ENCODE measurements at regions not wholly inside any gene's neighbourhood (a gene's known extent, or its start where the extent isn't known, plus 50 kb on each side); places are given as distances from the start of the nearest gene placed in this dataset.
"Not testable (repeated sequence)": the region's sequence is repeated elsewhere in the genome, so short reads cannot be mapped to it uniquely, and the experiment has no call there.

DNA sequence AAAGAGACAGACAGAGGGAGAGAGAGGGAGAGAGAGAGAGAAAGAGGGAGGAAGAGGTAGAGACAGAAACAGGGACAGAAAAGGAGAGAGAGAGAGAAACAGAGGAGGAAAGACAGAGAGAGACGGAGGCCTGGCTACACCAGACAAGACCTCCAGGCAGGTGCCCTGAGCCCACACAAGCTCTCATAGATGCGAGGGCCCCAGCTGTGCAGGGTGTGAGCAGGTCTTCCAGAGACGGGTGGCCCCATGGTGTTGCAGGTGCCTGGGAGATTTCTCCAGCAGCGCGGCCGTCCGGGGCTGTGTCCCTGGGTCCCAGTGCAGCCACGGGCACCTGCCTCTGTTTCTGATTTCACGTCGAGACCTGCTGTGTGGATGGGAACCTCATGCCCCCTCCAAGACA is 253.0 kb downstream of the SHOX start:
- SMC1A ChIA-PET (ENCODE audit: uncharacterized antibody, unreplicated experiment), result no interaction called here
- intact Hi-C loops (cut with micrococcal nuclease; ENCODE audit: unreplicated experiment) (no loop called here), in situ Hi-C loops (cut with MboI) (no loop called here)
- WGBS (ENCODE audit: insufficient coverage, insufficient replicate concordance, low lambda C conversion rate, missing lambda C conversion rate), result 69% methylated on average over 10 of the region's 10 CpGs
- Histone ChIP-seq H3K4me2 (ENCODE audit: control insufficient read depth, insufficient read depth) (no peak overlapping the region), H3K79me2 (ENCODE audit: control insufficient read depth, insufficient read depth, low read length) (no peaks in the 10 kb centered on the region), H2AFZ (ENCODE audit: control insufficient read depth, low read depth, low read length) (no peak overlapping the region), H4K20me1 (ENCODE audit: control insufficient read depth, insufficient read depth) (no peaks in the 10 kb centered on the region), H3K9ac (ENCODE audit: control insufficient read depth, insufficient read depth, low read length) (no peak overlapping the region), H3K4me3 (no peak overlapping the region), H3K36me3 (ENCODE audit: control insufficient read depth in 2 of 2, insufficient read depth in 2 of 2, low read length in 1 of 2) (no peaks in the 10 kb centered on the region), H3K4me1 (ENCODE audit: control insufficient read depth, insufficient read depth, low read length) (no peaks in the 10 kb centered on the region), H3K27me3 (replicated peaks in 1 of 2; ENCODE audit: control insufficient read depth in 2 of 2, insufficient read depth in 2 of 2, low read length in 1 of 2) (no peaks in the 10 kb centered on the region), H3K9me3 (replicated peaks; ENCODE audit: control insufficient read depth, insufficient read depth, low read length) (no peaks in the 10 kb centered on the region; the same call in 2 of the 3 replicates), H3K27ac (ENCODE audit: control insufficient read depth, insufficient read depth) (no peak overlapping the region)
- CTCF ChIA-PET, result no interaction called here
- no peak for FAIRE-seq
- ATAC-seq, result no peak; the same call in 2 of the 3 replicates
- RAD21 ChIA-PET (ENCODE audit: unreplicated experiment), result no interaction called here
- DNase-seq (ENCODE audit: low read depth, low spot score), result no peak
- POLR2A ChIA-PET, result no interaction called here
- BruUV-seq (replicated peaks), result no TSS peak
- TF ChIP-seq PAX8 (IDR thresholded peaks at IDR 0.05) (no peak), CHD4 (IDR thresholded peaks at IDR 0.05) (no peak)
- TF ChIP-seq, protein P1, sequence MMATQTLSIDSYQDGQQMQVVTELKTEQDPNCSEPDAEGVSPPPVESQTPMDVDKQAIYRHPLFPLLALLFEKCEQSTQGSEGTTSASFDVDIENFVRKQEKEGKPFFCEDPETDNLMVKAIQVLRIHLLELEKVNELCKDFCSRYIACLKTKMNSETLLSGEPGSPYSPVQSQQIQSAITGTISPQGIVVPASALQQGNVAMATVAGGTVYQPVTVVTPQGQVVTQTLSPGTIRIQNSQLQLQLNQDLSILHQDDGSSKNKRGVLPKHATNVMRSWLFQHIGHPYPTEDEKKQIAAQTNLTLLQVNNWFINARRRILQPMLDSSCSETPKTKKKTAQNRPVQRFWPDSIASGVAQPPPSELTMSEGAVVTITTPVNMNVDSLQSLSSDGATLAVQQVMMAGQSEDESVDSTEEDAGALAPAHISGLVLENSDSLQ (IDR thresholded peaks at IDR 0.05), result no peak

DNA sequence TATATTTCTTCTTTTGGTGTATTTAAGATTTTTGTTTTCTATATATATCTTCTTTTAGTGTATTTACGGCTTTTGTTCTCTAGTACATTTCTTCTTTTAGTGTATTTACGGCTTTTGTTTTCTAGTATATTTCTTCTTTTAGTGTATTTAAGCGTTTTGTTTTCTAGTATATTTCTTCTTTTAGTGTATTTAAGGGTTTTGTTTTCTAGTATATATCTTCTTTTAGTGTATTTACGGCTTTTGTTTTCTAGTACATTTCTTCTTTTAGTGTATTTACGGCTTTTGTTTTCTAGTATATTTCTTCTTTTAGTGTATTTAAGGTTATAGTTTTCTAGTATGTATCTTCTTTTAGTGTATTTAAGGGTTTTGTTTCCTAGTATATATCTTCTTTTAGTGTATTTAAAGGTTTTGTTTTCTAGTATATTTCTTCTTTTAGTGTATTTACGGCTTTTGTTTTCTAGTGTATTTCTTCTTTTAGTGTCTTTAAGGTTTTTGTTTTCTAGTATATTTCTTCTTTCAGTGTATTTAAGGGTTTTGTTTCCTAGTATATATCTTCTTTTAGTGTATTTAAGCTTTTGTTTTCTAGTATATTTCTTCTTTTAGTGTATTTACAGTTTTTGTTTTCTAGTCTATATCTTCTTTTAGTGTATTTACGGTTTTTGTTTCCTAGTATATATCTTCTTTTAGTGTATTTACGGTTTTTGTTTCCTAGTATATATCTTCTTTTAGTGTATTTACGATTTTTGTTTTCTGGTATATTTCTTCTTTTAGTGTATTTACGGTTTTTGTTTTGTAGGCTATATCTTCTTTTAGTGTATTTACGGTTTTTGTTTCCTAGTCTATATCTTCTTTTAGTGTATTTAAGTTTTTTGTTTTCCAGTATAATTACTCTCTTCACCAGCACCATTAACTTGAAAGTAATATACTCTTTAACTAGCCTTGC is 249.4 kb downstream of the SHOX start:
- intact Hi-C loops (cut with micrococcal nuclease; ENCODE audit: unreplicated experiment); CTCF ChIA-PET; H3K27me3 ChIP-seq (replicated peaks in 1 of 2; ENCODE audit: control insufficient read depth in 2 of 2, insufficient read depth in 2 of 2, low read length in 1 of 2); H3K4me3 ChIP-seq; H3K27ac ChIP-seq (ENCODE audit: control insufficient read depth, insufficient read depth); SMC1A ChIA-PET (ENCODE audit: uncharacterized antibody, unreplicated experiment); BruUV-seq (replicated peaks); H3K4me2 ChIP-seq (ENCODE audit: control insufficient read depth, insufficient read depth); H3K9ac ChIP-seq (ENCODE audit: control insufficient read depth, insufficient read depth, low read length); ATAC-seq; POLR2A ChIA-PET; H3K9me3 ChIP-seq (replicated peaks; ENCODE audit: control insufficient read depth, insufficient read depth, low read length); H4K20me1 ChIP-seq (ENCODE audit: control insufficient read depth, insufficient read depth); RAD21 ChIA-PET (ENCODE audit: unreplicated experiment); DNase-seq (ENCODE audit: low read depth, low spot score); H2AFZ ChIP-seq (ENCODE audit: control insufficient read depth, low read depth, low read length); H3K4me1 ChIP-seq (ENCODE audit: control insufficient read depth, insufficient read depth, low read length); H3K36me3 ChIP-seq (ENCODE audit: control insufficient read depth in 2 of 2, insufficient read depth in 2 of 2, low read length in 1 of 2); H3K79me2 ChIP-seq (ENCODE audit: control insufficient read depth, insufficient read depth, low read length); in situ Hi-C loops (cut with MboI); FAIRE-seq: not testable (repeated sequence)
- 52% methylated on average over 11 of the region's 11 CpGs for WGBS (ENCODE audit: insufficient coverage, insufficient replicate concordance, low lambda C conversion rate, missing lambda C conversion rate)
